A673 (cell line): ENCODE measurements at regions not wholly inside any gene's neighbourhood (a gene's known extent, or its start where the extent isn't known, plus 50 kb on each side); places are given as distances from the start of the nearest gene placed in this dataset.

Experiments used
- BruUV-seq: library from RNA; stranded (reverse); fragments of 400-500 nt; replicated peaks from 2 replicates; lab custom pipeline; 2021; lab: Mats Ljungman, UMichigan
- CTCF ChIA-PET: fragments of 300-600 bp; sonication (Branson Sonifier 250); formaldehyde crosslinking; loops from one replicate; lab custom pipeline; 2022; ENCODE audit warnings: antibody characterized with exemption; lab: Charles Lee
- POLR2A ChIA-PET: fragments of 300-600 bp; sonication (Branson Sonifier 250); formaldehyde crosslinking; loops from one replicate; lab custom pipeline; 2022; ENCODE audit warnings: antibody characterized with exemption; ENCODE audit not compliant: low non-redundant PET; lab: Charles Lee
- DNase-seq: peaks from one replicate; pipeline ENCODE4 v3.0.0-alpha.2; 2015; ENCODE audit warnings: low spot score
- H3K27ac ChIP-seq: fragments of 200-600 bp; sonication (generic); 2 replicates; pipeline ENCODE4 v1.5.1; 2016; ENCODE audit warnings: mixed run types, low read depth, mild to moderate bottlenecking, mixed read lengths, antibody characterized with exemption, low read length; ENCODE audit not compliant: poor library complexity, severe bottlenecking
- H3K27me3 ChIP-seq: fragments of 200-600 bp; sonication (generic); replicated peaks from 2 replicates; pipeline ENCODE4 v1.6.1; 2017; ENCODE audit warnings: mixed run types, low read depth, mild to moderate bottlenecking, mixed read lengths, antibody characterized with exemption, low read length; ENCODE audit not compliant: insufficient read depth, poor library complexity
- H3K36me3 ChIP-seq: fragments of 200-600 bp; sonication (generic); 2 replicates; pipeline ENCODE4 v1.6.1; 2016; ENCODE audit warnings: mixed run types, mild to moderate bottlenecking, mixed read lengths, antibody characterized with exemption, low read length; ENCODE audit not compliant: insufficient read depth, poor library complexity, severe bottlenecking
- H3K4me1 ChIP-seq: fragments of 200-600 bp; sonication (generic); 2 replicates; pipeline ENCODE4 v1.6.1; 2017; ENCODE audit warnings: mixed run types, mild to moderate bottlenecking, mixed read lengths, antibody characterized with exemption, low read length; ENCODE audit not compliant: insufficient read depth, poor library complexity, severe bottlenecking
- H3K4me3 ChIP-seq: fragments of 200-600 bp; sonication (generic); 2 replicates; pipeline ENCODE4 v1.5.1; 2016; ENCODE audit warnings: low read depth, mixed run types, mild to moderate bottlenecking, mixed read lengths, low read length; ENCODE audit not compliant: poor library complexity, severe bottlenecking
- H3K9me3 ChIP-seq: fragments of 200-600 bp; sonication (generic); 2 replicates; pipeline ENCODE4 v1.6.1; 2016; ENCODE audit warnings: mixed run types, low read depth, mild to moderate bottlenecking, mixed read lengths, antibody characterized with exemption, low read length; ENCODE audit not compliant: poor library complexity, severe bottlenecking
- EZH2 ChIP-seq: fragments of 200-600 bp; sonication (generic); IDR thresholded peaks from 2 replicates; pipeline ENCODE4 v1.6.1; 2017; ENCODE audit warnings: borderline replicate concordance, low read depth, mild to moderate bottlenecking, mixed read lengths, antibody characterized with exemption, low read length; ENCODE audit not compliant: poor library complexity, severe bottlenecking
- intact Hi-C: fragments of 100-400 bp; cut with micrococcal nuclease; formaldehyde crosslinking; loops from one replicate; pipeline ENCODE4 v1.10.0; 2022; ENCODE audit not compliant: unreplicated experiment
- TF ChIP-seq, protein P1 (sequence below): fragments of 300-800, 200-600 bp; sonication (generic); conservative IDR thresholded peaks from 2 replicates; pipeline ENCODE4 v1.5.1; 2017; ENCODE audit warnings: low read depth, mild to moderate bottlenecking, antibody characterized with exemption, low read length, moderate library complexity, mixed read lengths

GRCh38 chr3:29153811-29154210 is 127.1 kb upstream of the RBMS3 start:
- Histone ChIP-seq H3K9me3 (no peaks in the 10 kb centered on the region), H3K4me1 (peaks cover 19% of the 10 kb centered on the region), H3K4me3 (no peak overlapping the region), H3K27me3 (no peaks in the 10 kb centered on the region), H3K36me3 (no peaks in the 10 kb centered on the region), H3K27ac (no peak overlapping the region)
- ChIA-PET CTCF (interaction anchor here (1.1 kb wide), 1 partner anchor 9 kb away, joined by 4 read pairs; no protein-coding TSS in a partner anchor), POLR2A (interaction anchor here (0.6 kb wide), 1 partner anchor 164 kb away, joined by 3 read pairs; no protein-coding TSS in a partner anchor)
- DNase-seq, result no peak
- intact Hi-C loops, result no loop called here
- no TSS peak for BruUV-seq
- TF ChIP-seq, protein P1, sequence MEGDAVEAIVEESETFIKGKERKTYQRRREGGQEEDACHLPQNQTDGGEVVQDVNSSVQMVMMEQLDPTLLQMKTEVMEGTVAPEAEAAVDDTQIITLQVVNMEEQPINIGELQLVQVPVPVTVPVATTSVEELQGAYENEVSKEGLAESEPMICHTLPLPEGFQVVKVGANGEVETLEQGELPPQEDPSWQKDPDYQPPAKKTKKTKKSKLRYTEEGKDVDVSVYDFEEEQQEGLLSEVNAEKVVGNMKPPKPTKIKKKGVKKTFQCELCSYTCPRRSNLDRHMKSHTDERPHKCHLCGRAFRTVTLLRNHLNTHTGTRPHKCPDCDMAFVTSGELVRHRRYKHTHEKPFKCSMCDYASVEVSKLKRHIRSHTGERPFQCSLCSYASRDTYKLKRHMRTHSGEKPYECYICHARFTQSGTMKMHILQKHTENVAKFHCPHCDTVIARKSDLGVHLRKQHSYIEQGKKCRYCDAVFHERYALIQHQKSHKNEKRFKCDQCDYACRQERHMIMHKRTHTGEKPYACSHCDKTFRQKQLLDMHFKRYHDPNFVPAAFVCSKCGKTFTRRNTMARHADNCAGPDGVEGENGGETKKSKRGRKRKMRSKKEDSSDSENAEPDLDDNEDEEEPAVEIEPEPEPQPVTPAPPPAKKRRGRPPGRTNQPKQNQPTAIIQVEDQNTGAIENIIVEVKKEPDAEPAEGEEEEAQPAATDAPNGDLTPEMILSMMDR, result no peak
- TF ChIP-seq EZH2, result no peak

- ChIA-PET CTCF (no interaction called here), POLR2A (interaction anchor here (0.6 kb wide), 1 partner anchor 853 kb away, joined by 3 read pairs; no protein-coding TSS in a partner anchor)
- BruUV-seq, result no TSS peak
- intact Hi-C loops, result no loop called here
- Histone ChIP-seq H3K4me1 (peaks cover 19% of the 10 kb centered on the region), H3K36me3 (no peaks in the 10 kb centered on the region), H3K9me3 (no peaks in the 10 kb centered on the region), H3K27me3 (no peaks in the 10 kb centered on the region), H3K4me3 (no peak overlapping the region), H3K27ac (no peak overlapping the region)
- TF ChIP-seq, protein P1, result no peak
- no peak for TF ChIP-seq EZH2
- peak; percentile 87 for DNase-seq
Measured at GRCh38 chr3:29156086-29156715, 124.7 kb upstream of the RBMS3 start.

DNA sequence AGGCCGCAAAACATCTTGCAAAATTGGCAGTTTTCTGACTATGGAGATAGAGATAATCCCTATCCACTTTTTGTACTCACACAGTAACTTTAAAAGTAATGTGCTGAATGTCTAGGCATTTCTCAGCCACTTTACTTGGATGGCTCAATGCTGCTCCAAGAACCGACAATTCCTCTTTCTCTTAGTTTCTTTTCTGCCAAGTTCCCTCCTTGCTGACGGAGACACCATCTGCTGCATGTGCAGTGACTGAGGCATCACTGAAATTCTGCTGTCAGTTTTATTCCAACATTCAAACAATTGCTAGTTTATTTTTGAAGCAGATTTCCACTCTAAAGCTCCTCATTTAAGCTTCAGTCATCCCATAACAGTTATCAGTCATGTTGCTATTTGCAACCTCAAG is 116.0 kb upstream of the RBMS3 start:
- CTCF ChIA-PET, result no interaction called here
- no TSS peak for BruUV-seq

More for the DNA sequence above, 116.0 kb upstream of the RBMS3 start:
- POLR2A ChIA-PET, result no interaction called here
- Histone ChIP-seq H3K36me3 (no peaks in the 10 kb centered on the region), H3K27ac (no peak overlapping the region), H3K9me3 (no peaks in the 10 kb centered on the region), H3K4me1 (peaks cover 16% of the 10 kb centered on the region), H3K4me3 (no peak overlapping the region), H3K27me3 (no peaks in the 10 kb centered on the region)
- TF ChIP-seq, protein P1, result no peak
- TF ChIP-seq EZH2, result no peak
- intact Hi-C loops, result no loop called here
- no peak for DNase-seq
